GM12878 (cell line): ENCODE measurements at regions not wholly inside any gene's neighbourhood (a gene's known extent, or its start where the extent isn't known, plus 50 kb on each side); places are given as distances from the start of the nearest gene placed in this dataset.

Experiments
- ATF3 ChIP-seq: IDR thresholded peaks from 2 replicates; pipeline ENCODE4 v1.6.1; 2011; ENCODE audit warnings: low read depth, mild to moderate bottlenecking, low read length, moderate library complexity, borderline replicate concordance; ENCODE audit errors: extremely low read depth
- BCL3 ChIP-seq: IDR thresholded peaks from 2 replicates; pipeline ENCODE4 v1.6.1; 2011; ENCODE audit warnings: borderline replicate concordance, low read depth, mild to moderate bottlenecking, moderate library complexity, low read length; ENCODE audit not compliant: insufficient read depth, poor library complexity, severe bottlenecking
- BHLHE40 ChIP-seq, 2 experiments: fragments of 450-650 bp in 1 of 2; IDR thresholded peaks; 2 replicates each; pipeline ENCODE4 v1.6.1; 2011 to 2017; ENCODE audit warnings: low read depth in 2 of 2, borderline replicate concordance in 1 of 2, improper control_type of control experiment in 1 of 2, low read length in 1 of 2, mild to moderate bottlenecking in 1 of 2
- CHD1 ChIP-seq: IDR thresholded peaks from 2 replicates; pipeline ENCODE4 v1.6.1; 2012; ENCODE audit warnings: low read depth, low read length, improper control_type of control experiment
- ETV6 ChIP-seq, 2 experiments: fragments of 450-650 bp in 1 of 2; IDR thresholded peaks in 1 of 2; conservative IDR thresholded peaks in 1 of 2; 2 replicates each; pipeline ENCODE4 v1.6.1; 2014; ENCODE audit warnings: antibody characterized with exemption in 1 of 2, borderline replicate concordance in 1 of 2, low read depth in 1 of 2, mild to moderate bottlenecking in 1 of 2, moderate library complexity in 1 of 2
- IKZF1 ChIP-seq: fragments of 450-650 bp; conservative IDR thresholded peaks from 2 replicates; pipeline ENCODE4 v1.6.1; 2017; ENCODE audit warnings: antibody characterized with exemption, mild to moderate bottlenecking
- JUND ChIP-seq: IDR thresholded peaks from 2 replicates; pipeline ENCODE4 v1.6.1; 2012; ENCODE audit warnings: low read depth, mild to moderate bottlenecking, low read length, improper control_type of control experiment, moderate library complexity
- RBBP5 ChIP-seq: fragments of 200-600 bp; sonication (generic); conservative IDR thresholded peaks from 2 replicates; pipeline ENCODE4 v1.6.1; 2016
- RCOR1 ChIP-seq: conservative IDR thresholded peaks from 2 replicates; pipeline ENCODE4 v1.6.1; 2012; ENCODE audit warnings: low read depth, low read length, improper control_type of control experiment
- SUZ12 ChIP-seq: fragments of 200-600 bp; sonication (generic); IDR thresholded peaks from one replicate; pipeline ENCODE4 v1.6.1; 2018; ENCODE audit warnings: antibody characterized with exemption, mild to moderate bottlenecking; ENCODE audit not compliant: unreplicated experiment
- TCF7 ChIP-seq: IDR thresholded peaks from 2 replicates; pipeline ENCODE4 v1.6.1; 2014; ENCODE audit warnings: antibody characterized with exemption, borderline replicate concordance
- ZBED1 ChIP-seq: IDR thresholded peaks from 2 replicates; pipeline ENCODE4 v1.6.1; 2016; ENCODE audit warnings: borderline replicate concordance
- TF ChIP-seq, protein P1 (sequence below): IDR thresholded peaks from 2 replicates; pipeline ENCODE4 v1.6.1; 2012; ENCODE audit warnings: mild to moderate bottlenecking, low read depth, low read length
- TF ChIP-seq, protein P2 (sequence below): fragments of 450-650 bp; IDR thresholded peaks from 2 replicates; pipeline ENCODE4 v1.6.1; 2017; ENCODE audit warnings: mild to moderate bottlenecking
- TF ChIP-seq, protein P3 (sequence below): fragments of 450-650 bp; IDR thresholded peaks from 2 replicates; pipeline ENCODE4 v1.6.1; 2017; ENCODE audit warnings: mild to moderate bottlenecking, moderate library complexity
- TF ChIP-seq, protein P4 (sequence below): fragments of 450-650 bp; IDR thresholded peaks from 2 replicates; pipeline ENCODE4 v1.6.1; 2017; ENCODE audit warnings: borderline replicate concordance

DNA sequence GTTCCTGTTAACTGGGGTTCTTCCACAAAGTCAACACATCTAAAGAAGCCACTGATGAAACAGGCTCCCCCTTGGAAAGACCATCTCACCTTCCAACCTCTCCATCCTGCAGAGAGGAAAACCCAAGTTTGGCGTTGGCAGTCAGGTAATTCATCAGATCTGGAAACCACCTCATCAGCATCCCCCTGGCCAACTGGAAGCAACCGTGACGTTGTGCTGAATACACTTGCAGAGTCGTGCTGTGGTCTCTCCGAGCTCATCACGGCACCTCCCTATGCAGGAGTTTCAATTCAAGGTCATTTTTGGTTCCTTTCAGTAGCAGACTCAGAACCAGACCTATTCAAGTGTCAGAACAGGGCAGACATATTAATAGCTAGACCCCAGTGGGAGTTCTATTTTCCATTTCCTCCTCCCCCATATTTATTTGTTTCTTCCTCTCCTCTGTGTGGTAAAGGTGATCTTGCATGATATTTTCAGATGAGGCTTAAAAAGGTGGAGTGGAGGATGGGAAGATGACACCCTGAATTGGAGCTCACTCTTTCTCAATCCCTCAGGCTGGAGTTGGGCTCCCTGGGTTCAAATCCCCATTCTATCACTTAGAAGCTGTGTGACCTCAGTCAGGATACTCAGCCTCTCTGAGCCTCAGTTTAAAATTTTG, 149.1 kb upstream of the ADO start (continued):
- TF ChIP-seq RBBP5 (no peak), TCF7 (no peak; the same call in 1 of the 2 replicates), IKZF1 (peak; percentile 95), RCOR1 (no peak), ATF3 (no peak), JUND (peak; percentile 41; the same call in 1 of the 2 replicates), BCL3 (peak; percentile 94), ETV6 (conservative IDR thresholded peaks at IDR 0.05 in 1 of 2, IDR thresholded peaks at IDR 0.05 in 1 of 2; ENCODE audit: borderline replicate concordance in 1 of 2, low read depth in 1 of 2) (peak in 1 of 2 experiments; percentile 97; a peak in 2 of 4 replicates), ZBED1 (peak; percentile 97), SUZ12 (no peak), CHD1 (no peak), BHLHE40 (IDR thresholded peaks at IDR 0.05; ENCODE audit: borderline replicate concordance in 1 of 2, low read depth in 2 of 2, low read length in 1 of 2) (peak; percentile 89 to 90)
- TF ChIP-seq, protein P1, sequence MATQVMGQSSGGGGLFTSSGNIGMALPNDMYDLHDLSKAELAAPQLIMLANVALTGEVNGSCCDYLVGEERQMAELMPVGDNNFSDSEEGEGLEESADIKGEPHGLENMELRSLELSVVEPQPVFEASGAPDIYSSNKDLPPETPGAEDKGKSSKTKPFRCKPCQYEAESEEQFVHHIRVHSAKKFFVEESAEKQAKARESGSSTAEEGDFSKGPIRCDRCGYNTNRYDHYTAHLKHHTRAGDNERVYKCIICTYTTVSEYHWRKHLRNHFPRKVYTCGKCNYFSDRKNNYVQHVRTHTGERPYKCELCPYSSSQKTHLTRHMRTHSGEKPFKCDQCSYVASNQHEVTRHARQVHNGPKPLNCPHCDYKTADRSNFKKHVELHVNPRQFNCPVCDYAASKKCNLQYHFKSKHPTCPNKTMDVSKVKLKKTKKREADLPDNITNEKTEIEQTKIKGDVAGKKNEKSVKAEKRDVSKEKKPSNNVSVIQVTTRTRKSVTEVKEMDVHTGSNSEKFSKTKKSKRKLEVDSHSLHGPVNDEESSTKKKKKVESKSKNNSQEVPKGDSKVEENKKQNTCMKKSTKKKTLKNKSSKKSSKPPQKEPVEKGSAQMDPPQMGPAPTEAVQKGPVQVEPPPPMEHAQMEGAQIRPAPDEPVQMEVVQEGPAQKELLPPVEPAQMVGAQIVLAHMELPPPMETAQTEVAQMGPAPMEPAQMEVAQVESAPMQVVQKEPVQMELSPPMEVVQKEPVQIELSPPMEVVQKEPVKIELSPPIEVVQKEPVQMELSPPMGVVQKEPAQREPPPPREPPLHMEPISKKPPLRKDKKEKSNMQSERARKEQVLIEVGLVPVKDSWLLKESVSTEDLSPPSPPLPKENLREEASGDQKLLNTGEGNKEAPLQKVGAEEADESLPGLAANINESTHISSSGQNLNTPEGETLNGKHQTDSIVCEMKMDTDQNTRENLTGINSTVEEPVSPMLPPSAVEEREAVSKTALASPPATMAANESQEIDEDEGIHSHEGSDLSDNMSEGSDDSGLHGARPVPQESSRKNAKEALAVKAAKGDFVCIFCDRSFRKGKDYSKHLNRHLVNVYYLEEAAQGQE = no peak
- TF ChIP-seq, protein P2, sequence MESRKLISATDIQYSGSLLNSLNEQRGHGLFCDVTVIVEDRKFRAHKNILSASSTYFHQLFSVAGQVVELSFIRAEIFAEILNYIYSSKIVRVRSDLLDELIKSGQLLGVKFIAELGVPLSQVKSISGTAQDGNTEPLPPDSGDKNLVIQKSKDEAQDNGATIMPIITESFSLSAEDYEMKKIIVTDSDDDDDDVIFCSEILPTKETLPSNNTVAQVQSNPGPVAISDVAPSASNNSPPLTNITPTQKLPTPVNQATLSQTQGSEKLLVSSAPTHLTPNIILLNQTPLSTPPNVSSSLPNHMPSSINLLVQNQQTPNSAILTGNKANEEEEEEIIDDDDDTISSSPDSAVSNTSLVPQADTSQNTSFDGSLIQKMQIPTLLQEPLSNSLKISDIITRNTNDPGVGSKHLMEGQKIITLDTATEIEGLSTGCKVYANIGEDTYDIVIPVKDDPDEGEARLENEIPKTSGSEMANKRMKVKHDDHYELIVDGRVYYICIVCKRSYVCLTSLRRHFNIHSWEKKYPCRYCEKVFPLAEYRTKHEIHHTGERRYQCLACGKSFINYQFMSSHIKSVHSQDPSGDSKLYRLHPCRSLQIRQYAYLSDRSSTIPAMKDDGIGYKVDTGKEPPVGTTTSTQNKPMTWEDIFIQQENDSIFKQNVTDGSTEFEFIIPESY = no peak
- TF ChIP-seq, protein P3, sequence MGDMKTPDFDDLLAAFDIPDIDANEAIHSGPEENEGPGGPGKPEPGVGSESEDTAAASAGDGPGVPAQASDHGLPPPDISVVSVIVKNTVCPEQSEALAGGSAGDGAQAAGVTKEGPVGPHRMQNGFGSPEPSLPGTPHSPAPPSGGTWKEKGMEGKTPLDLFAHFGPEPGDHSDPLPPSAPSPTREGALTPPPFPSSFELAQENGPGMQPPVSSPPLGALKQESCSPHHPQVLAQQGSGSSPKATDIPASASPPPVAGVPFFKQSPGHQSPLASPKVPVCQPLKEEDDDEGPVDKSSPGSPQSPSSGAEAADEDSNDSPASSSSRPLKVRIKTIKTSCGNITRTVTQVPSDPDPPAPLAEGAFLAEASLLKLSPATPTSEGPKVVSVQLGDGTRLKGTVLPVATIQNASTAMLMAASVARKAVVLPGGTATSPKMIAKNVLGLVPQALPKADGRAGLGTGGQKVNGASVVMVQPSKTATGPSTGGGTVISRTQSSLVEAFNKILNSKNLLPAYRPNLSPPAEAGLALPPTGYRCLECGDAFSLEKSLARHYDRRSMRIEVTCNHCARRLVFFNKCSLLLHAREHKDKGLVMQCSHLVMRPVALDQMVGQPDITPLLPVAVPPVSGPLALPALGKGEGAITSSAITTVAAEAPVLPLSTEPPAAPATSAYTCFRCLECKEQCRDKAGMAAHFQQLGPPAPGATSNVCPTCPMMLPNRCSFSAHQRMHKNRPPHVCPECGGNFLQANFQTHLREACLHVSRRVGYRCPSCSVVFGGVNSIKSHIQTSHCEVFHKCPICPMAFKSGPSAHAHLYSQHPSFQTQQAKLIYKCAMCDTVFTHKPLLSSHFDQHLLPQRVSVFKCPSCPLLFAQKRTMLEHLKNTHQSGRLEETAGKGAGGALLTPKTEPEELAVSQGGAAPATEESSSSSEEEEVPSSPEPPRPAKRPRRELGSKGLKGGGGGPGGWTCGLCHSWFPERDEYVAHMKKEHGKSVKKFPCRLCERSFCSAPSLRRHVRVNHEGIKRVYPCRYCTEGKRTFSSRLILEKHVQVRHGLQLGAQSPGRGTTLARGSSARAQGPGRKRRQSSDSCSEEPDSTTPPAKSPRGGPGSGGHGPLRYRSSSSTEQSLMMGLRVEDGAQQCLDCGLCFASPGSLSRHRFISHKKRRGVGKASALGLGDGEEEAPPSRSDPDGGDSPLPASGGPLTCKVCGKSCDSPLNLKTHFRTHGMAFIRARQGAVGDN = peak; percentile 66
- TF ChIP-seq, protein P4, sequence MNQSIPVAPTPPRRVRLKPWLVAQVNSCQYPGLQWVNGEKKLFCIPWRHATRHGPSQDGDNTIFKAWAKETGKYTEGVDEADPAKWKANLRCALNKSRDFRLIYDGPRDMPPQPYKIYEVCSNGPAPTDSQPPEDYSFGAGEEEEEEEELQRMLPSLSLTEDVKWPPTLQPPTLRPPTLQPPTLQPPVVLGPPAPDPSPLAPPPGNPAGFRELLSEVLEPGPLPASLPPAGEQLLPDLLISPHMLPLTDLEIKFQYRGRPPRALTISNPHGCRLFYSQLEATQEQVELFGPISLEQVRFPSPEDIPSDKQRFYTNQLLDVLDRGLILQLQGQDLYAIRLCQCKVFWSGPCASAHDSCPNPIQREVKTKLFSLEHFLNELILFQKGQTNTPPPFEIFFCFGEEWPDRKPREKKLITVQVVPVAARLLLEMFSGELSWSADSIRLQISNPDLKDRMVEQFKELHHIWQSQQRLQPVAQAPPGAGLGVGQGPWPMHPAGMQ = no peak
